GM23248 (cell line): ENCODE measurements at regions not wholly inside any gene's neighbourhood (a gene's known extent, or its start where the extent isn't known, plus 50 kb on each side); places are given as distances from the start of the nearest gene placed in this dataset.

ENCODE experiments used
- EZH2 ChIP-seq: fragments of 200-600 bp; sonication (generic); IDR thresholded peaks from 2 replicates; pipeline ENCODE4 v1.6.1; 2018; ENCODE audit warnings: antibody characterized with exemption, mild to moderate bottlenecking; ENCODE audit not compliant: insufficient read depth, poor library complexity, severe bottlenecking
- EZH2phosphoT487 ChIP-seq: fragments of 200-600 bp; sonication (generic); IDR thresholded peaks from 2 replicates; pipeline ENCODE4 v1.6.1; 2018; ENCODE audit warnings: antibody characterized with exemption, moderate library complexity, mild to moderate bottlenecking, low read depth; ENCODE audit not compliant: insufficient read depth

DNA sequence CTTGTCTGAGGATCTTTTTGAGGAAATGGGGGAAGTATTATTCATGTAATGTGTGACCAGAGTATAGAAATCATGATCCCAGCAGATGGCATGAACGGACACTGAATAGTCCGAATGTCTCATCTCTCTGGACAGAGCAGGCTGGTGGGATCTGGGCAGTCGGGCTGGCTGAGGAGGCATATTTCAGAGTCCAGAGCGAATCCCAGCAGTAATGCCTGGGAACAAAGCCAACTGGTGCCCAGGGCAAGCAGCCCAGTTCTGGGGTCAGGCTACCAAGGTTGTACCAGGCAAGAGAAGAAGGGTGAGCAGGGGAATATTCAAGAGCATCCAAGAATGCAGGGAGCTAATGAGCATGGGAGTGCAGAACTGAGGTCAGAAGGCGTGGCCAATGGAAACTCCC lies 306.4 kb downstream of the ZSWIM6 start:
- no peak for TF ChIP-seq EZH2
- no peak for TF ChIP-seq EZH2phosphoT487
